ENCODE measurements at regions not wholly inside any gene's neighbourhood (a gene's known extent, or its start where the extent isn't known, plus 50 kb on each side); places are given as distances from the start of the nearest gene placed in this dataset.

DNA sequence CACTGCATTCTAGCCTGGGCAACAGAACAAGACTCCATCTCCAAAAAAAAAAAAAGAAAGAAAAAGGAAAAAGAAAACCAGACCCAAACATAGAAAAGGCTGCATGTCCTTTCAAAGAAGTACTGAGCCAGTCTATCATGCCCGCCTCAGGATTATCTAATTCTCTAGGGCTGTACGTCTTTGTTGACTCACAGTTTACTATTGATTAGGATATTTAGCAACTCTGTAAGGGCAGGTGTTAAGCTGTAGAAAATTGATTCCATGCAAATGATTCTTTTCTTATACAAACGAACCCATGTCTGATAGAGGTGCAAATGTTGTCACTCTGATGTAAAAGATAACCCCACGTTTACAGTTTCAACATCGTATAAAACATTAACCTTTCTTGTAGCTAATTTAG lies 209.0 kb downstream of the TTLL2 start:
- TF ChIP-seq ZC3H10 (CRISPR knock-in tag; IDR thresholded peaks at IDR 0.05) = no peak
- TF ChIP-seq TCF4 (CRISPR knock-in tag; IDR thresholded peaks at IDR 0.05; ENCODE audit: borderline replicate concordance) = no peak
- no peak for TF ChIP-seq CSDC2 (CRISPR knock-in tag; IDR thresholded peaks at IDR 0.05)

Measured in SK-N-SH treated with all-trans-retinoic acid at 6 μM for 48 hours (cell line).